Right atrium auricular region (tissue), 2 donors: ENCODE measurements at regions not wholly inside any gene's neighbourhood (a gene's known extent, or its start where the extent isn't known, plus 50 kb on each side); places are given as distances from the start of the nearest gene placed in this dataset.

Experiments
- DNase-seq: peaks from one replicate; pipeline ENCODE4 v3.0.0-alpha.2; 2019; ENCODE audit warnings: low spot score
- H3K27ac ChIP-seq, 2 donors: fragments of 200-600 bp; sonication (generic); 1 replicate in 1 of 2; 2 replicates in 1 of 2; pipeline ENCODE4 v1.5.1; 2016 to 2019
- H3K27me3 ChIP-seq, 2 donors: fragments of 200-600 bp; sonication (generic); one replicate each; pipeline versions ENCODE4 v1.5.1 to v1.6.0; 2017 to 2019
- H3K36me3 ChIP-seq: fragments of 200-600 bp; sonication (generic); one replicate; pipeline ENCODE4 v1.5.1; 2016
- H3K4me1 ChIP-seq, 2 donors: fragments of 200-600 bp; sonication (generic); one replicate each; pipeline versions ENCODE4 v1.5.1 to v1.6.0; 2017 to 2019
- H3K4me3 ChIP-seq, 2 donors: fragments of 200-600 bp; sonication (generic); 1 replicate in 1 of 2; 2 replicates in 1 of 2; pipeline ENCODE4 v1.5.1; 2017 to 2019; ENCODE audit warnings: mild to moderate bottlenecking in 1 of 2, moderate library complexity in 1 of 2
- H3K9me3 ChIP-seq, 2 donors: fragments of 200-600 bp; sonication (generic); one replicate each; pipeline ENCODE4 v1.5.1; 2019
- CTCF ChIP-seq, 2 donors: fragments of 200-600 bp; sonication (generic); IDR thresholded peaks; one replicate each; pipeline ENCODE4 v1.5.1; 2019; ENCODE audit warnings: antibody characterized with exemption in 2 of 2

GRCh38 chr2:61677306-61677705, 139.2 kb upstream of the XPO1 start:
- DNase-seq: no peak
- no peak overlapping the region for H3K4me3 ChIP-seq
- no peak overlapping the region for H3K27ac ChIP-seq
- no peaks in the 10 kb centered on the region for H3K36me3 ChIP-seq
- H3K9me3 ChIP-seq: no peaks in the 10 kb centered on the region
- no peaks in the 10 kb centered on the region for H3K27me3 ChIP-seq
- no peaks in the 10 kb centered on the region for H3K4me1 ChIP-seq
- TF ChIP-seq CTCF (IDR thresholded peaks at IDR 0.05): no peak

GRCh38 chr2:61675204-61675603, 137.0 kb upstream of the XPO1 start:
- H3K4me3 ChIP-seq: no peak overlapping the region
- H3K4me1 ChIP-seq: peaks cover 0 to 20% of the 10 kb centered on the region in 2 donors
- no peak for TF ChIP-seq CTCF (IDR thresholded peaks at IDR 0.05)
- H3K36me3 ChIP-seq: no peaks in the 10 kb centered on the region
- no peaks in the 10 kb centered on the region for H3K9me3 ChIP-seq
- no peak for DNase-seq
- H3K27me3 ChIP-seq: no peaks in the 10 kb centered on the region
- no peak overlapping the region for H3K27ac ChIP-seq

GRCh38 chr2:61671561-61672315, 133.6 kb upstream of the XPO1 start:
- Histone ChIP-seq H3K9me3 (no peaks in the 10 kb centered on the region), H3K27ac (peak overlapping the region; percentile 78 to 87), H3K27me3 (no peaks in the 10 kb centered on the region), H3K4me3 (peak overlapping the region in 1 of 2 donors; percentile 25), H3K4me1 (peaks cover 0 to 22% of the 10 kb centered on the region in 2 donors), H3K36me3 (no peaks in the 10 kb centered on the region)
- no peak for TF ChIP-seq CTCF (IDR thresholded peaks at IDR 0.05)
- no peak for DNase-seq

- peak; percentile 82 for DNase-seq
- Histone ChIP-seq H3K27me3 (no peaks in the 10 kb centered on the region), H3K9me3 (no peaks in the 10 kb centered on the region), H3K4me1 (peaks cover 0 to 22% of the 10 kb centered on the region in 2 donors), H3K4me3 (peak overlapping the region; percentile 10 to 25), H3K36me3 (no peaks in the 10 kb centered on the region), H3K27ac (peak overlapping the region; percentile 78 to 87)
- no peak for TF ChIP-seq CTCF (IDR thresholded peaks at IDR 0.05)
Measured at GRCh38 chr2:61670591-61671501, 132.7 kb upstream of the XPO1 start.

- no peaks in the 10 kb centered on the region for H3K9me3 ChIP-seq
- peaks cover 0 to 19% of the 10 kb centered on the region in 2 donors for H3K4me1 ChIP-seq
- no peak overlapping the region for H3K4me3 ChIP-seq
- TF ChIP-seq CTCF (IDR thresholded peaks at IDR 0.05): no peak
- DNase-seq: no peak
- no peaks in the 10 kb centered on the region for H3K27me3 ChIP-seq
- H3K36me3 ChIP-seq: no peaks in the 10 kb centered on the region
- H3K27ac ChIP-seq: no peak overlapping the region
Measured at GRCh38 chr2:61664190-61664589, 126.0 kb upstream of the XPO1 start.
